OCI-LY7 (cell line): ENCODE measurements at regions not wholly inside any gene's neighbourhood (a gene's known extent, or its start where the extent isn't known, plus 50 kb on each side); places are given as distances from the start of the nearest gene placed in this dataset.

ENCODE experiments used
- CTCF ChIP-seq: fragments of 200-600 bp; sonication (generic); conservative IDR thresholded peaks from 2 replicates; pipeline ENCODE4 v1.5.1; 2014; ENCODE audit warnings: mild to moderate bottlenecking, antibody characterized with exemption, low read length, moderate library complexity, mixed read lengths
- EZH2phosphoT487 ChIP-seq: fragments of 200-600 bp; sonication (generic); IDR thresholded peaks from 2 replicates; pipeline ENCODE4 v1.6.1; 2018; ENCODE audit warnings: low read depth, borderline replicate concordance, mild to moderate bottlenecking, mixed run types, antibody characterized with exemption, low read length, moderate library complexity, mixed read lengths

- TF ChIP-seq CTCF (no peak), EZH2phosphoT487 (no peak)
Measured at GRCh38 chr10:53606981-53607380, 834.4 kb upstream of the MBL2 start.
